WERI-Rb-1 (cell line): ENCODE measurements at regions not wholly inside any gene's neighbourhood (a gene's known extent, or its start where the extent isn't known, plus 50 kb on each side); places are given as distances from the start of the nearest gene placed in this dataset.

Source experiments
- DNase-seq: peaks from one replicate; pipeline ENCODE4 v3.0.0-alpha.2; 2020
- H3K27ac ChIP-seq: fragments of 250-450 bp; sonication (Bioruptor Pico); 2 replicates; pipeline ENCODE4 v1.5.1; 2020; ENCODE audit warnings: mild to moderate bottlenecking, moderate library complexity
- H3K27me3 ChIP-seq: fragments of 250-450 bp; sonication (Bioruptor Pico); 2 replicates; pipeline ENCODE4 v1.5.1; 2021; ENCODE audit warnings: mild to moderate bottlenecking, low read depth, moderate library complexity; ENCODE audit not compliant: insufficient read depth, severe bottlenecking
- H3K36me3 ChIP-seq: fragments of 250-450 bp; sonication (Bioruptor Pico); 2 replicates; pipeline ENCODE4 v1.5.1; 2020; ENCODE audit warnings: mild to moderate bottlenecking, moderate library complexity
- H3K4me3 ChIP-seq: 2 replicates; pipeline ENCODE4 v1.5.1; 2011; ENCODE audit warnings: low read depth, mild to moderate bottlenecking, control low read depth, low read length
- H3K9me3 ChIP-seq: fragments of 250-450 bp; sonication (Bioruptor Pico); 2 replicates; pipeline ENCODE4 v1.5.1; 2021; ENCODE audit warnings: mild to moderate bottlenecking, moderate library complexity; ENCODE audit not compliant: severe bottlenecking
- TF ChIP-seq, protein P1 (sequence below): IDR thresholded peaks from 2 replicates; pipeline ENCODE4 v1.5.1; 2011; ENCODE audit warnings: low read depth, mild to moderate bottlenecking, control low read depth, inconsistent platforms, low read length

GRCh38 chr19:28242317-28242927, 970.5 kb downstream of the UQCRFS1 start:
- TF ChIP-seq, protein P1, sequence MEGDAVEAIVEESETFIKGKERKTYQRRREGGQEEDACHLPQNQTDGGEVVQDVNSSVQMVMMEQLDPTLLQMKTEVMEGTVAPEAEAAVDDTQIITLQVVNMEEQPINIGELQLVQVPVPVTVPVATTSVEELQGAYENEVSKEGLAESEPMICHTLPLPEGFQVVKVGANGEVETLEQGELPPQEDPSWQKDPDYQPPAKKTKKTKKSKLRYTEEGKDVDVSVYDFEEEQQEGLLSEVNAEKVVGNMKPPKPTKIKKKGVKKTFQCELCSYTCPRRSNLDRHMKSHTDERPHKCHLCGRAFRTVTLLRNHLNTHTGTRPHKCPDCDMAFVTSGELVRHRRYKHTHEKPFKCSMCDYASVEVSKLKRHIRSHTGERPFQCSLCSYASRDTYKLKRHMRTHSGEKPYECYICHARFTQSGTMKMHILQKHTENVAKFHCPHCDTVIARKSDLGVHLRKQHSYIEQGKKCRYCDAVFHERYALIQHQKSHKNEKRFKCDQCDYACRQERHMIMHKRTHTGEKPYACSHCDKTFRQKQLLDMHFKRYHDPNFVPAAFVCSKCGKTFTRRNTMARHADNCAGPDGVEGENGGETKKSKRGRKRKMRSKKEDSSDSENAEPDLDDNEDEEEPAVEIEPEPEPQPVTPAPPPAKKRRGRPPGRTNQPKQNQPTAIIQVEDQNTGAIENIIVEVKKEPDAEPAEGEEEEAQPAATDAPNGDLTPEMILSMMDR: peak; percentile 79
- Histone ChIP-seq H3K27me3 (no peaks in the 10 kb centered on the region), H3K4me3 (no peak overlapping the region), H3K36me3 (no peaks in the 10 kb centered on the region), H3K27ac (no peak overlapping the region), H3K9me3 (no peaks in the 10 kb centered on the region)
- DNase-seq: peak; percentile 44

- DNase-seq: peak; percentile 69
- TF ChIP-seq, protein P1: peak; percentile 79
- Histone ChIP-seq H3K4me3 (no peak overlapping the region), H3K9me3 (no peaks in the 10 kb centered on the region), H3K27me3 (no peaks in the 10 kb centered on the region), H3K36me3 (no peaks in the 10 kb centered on the region), H3K27ac (no peak overlapping the region)
Measured at GRCh38 chr19:28239270-28239669, 973.7 kb downstream of the UQCRFS1 start.

GRCh38 chr19:28238270-28238820, 974.6 kb downstream of the UQCRFS1 start:
- Histone ChIP-seq H3K4me3 (no peak overlapping the region), H3K36me3 (no peaks in the 10 kb centered on the region), H3K27me3 (no peaks in the 10 kb centered on the region), H3K27ac (no peak overlapping the region), H3K9me3 (no peaks in the 10 kb centered on the region)
- no peak for DNase-seq
- TF ChIP-seq, protein P1: no peak

DNA sequence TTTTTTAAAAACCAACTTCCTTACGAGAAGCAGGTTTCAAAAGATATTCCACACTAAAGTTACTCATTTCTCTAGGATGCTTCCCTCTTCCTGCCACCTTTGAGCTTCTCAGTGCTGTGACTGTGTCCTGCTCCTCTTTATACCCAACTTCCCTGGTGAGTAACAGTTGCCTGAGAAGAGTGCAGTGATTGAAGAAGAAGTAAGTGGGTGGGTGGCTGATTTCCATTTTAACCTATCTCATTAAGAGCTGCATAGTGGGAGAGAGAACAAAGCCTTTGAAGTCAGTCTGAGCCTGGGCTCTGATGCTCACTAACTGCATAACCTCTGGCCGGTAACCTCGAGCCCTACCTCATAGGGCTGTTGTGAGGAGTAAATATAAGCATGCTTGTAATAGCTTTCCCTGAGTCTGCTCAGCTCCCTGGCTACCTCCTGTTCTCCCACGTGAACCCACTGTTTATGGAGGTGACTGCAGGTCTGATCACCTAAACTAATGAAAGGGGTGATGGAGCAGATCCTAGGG, 977.3 kb downstream of the UQCRFS1 start:
- Histone ChIP-seq H3K4me3 (no peak overlapping the region), H3K27me3 (no peaks in the 10 kb centered on the region), H3K36me3 (no peaks in the 10 kb centered on the region), H3K9me3 (no peaks in the 10 kb centered on the region), H3K27ac (no peak overlapping the region)
- no peak for DNase-seq
- TF ChIP-seq, protein P1: no peak

DNA sequence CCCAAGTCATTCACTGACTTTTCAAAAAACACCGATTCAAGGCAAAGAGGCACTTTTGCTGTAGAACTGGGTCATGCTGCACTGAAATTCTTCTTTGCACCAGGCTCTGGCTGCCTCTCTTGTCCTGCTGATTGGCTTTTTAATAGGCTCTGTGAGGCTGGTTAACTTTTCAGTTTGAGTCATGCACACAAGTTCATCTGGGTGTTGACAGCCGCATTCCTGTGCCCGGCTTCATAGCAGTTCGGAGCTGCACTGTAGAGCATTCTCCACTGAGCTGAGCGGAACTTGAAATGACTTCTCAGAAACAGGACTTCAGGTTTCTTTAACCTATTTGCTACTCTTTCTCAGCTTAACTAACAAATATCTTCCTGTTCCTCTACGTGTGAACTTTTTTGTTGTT, 978.3 kb downstream of the UQCRFS1 start:
- DNase-seq: no peak
- Histone ChIP-seq H3K4me3 (no peak overlapping the region), H3K27ac (no peak overlapping the region), H3K27me3 (no peaks in the 10 kb centered on the region), H3K36me3 (no peaks in the 10 kb centered on the region), H3K9me3 (no peaks in the 10 kb centered on the region)
- TF ChIP-seq, protein P1: no peak
